PC-9 (cell line): ENCODE measurements at regions not wholly inside any gene's neighbourhood (a gene's known extent, or its start where the extent isn't known, plus 50 kb on each side); places are given as distances from the start of the nearest gene placed in this dataset.

Experiments
- CTCF ChIP-seq: fragments of 200-600 bp; sonication (generic); conservative IDR thresholded peaks from 2 replicates; pipeline ENCODE4 v1.6.1; 2017; ENCODE audit warnings: mixed run types, antibody characterized with exemption, mild to moderate bottlenecking, moderate library complexity
- EZH2 ChIP-seq: fragments of 200-600 bp; sonication (generic); IDR thresholded peaks from 2 replicates; pipeline ENCODE4 v1.8.0; 2017; ENCODE audit warnings: antibody characterized with exemption, low read depth

GRCh38 chrX:122269243-122269781, 914.8 kb upstream of the GRIA3 start:
- TF ChIP-seq EZH2 = no peak
- no peak for TF ChIP-seq CTCF
